Choroid plexus epithelial cell (primary cell): ENCODE measurements at regions not wholly inside any gene's neighbourhood (a gene's known extent, or its start where the extent isn't known, plus 50 kb on each side); places are given as distances from the start of the nearest gene placed in this dataset.

Experiments
- DNase-seq: peaks from one replicate; pipeline ENCODE4 v3.0.0-alpha.2; 2010; ENCODE audit warnings: low read depth
- H3K4me3 ChIP-seq: 2 replicates; pipeline ENCODE4 v1.5.1; 2011; ENCODE audit warnings: low read depth, mild to moderate bottlenecking, control low read depth, low read length, moderate library complexity
- CTCF ChIP-seq: conservative IDR thresholded peaks from 2 replicates; pipeline ENCODE4 v1.5.1; 2011; ENCODE audit warnings: low read depth, mild to moderate bottlenecking, control low read depth, inconsistent platforms, low read length, moderate library complexity

DNA sequence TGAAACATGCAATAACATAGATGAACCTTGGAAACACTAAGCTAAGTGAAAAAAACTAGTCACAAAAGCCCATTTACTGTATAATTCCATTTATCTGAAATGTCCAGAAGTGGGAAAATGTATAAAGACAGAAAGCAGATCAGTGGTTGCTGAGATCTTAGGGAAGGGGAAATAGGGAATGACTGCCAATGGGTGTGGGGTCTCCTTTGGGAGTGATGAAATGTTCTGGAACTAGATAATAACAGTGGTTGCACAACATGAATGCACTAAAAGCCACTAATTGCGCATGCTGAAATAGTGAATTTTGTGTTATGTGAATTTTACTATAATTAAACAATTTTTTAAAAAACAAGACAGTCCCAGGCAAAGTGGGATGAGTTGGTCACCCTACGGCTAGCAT is 472.8 kb downstream of the CCDC171 start:
- no peak for DNase-seq
- no peak for TF ChIP-seq CTCF
- H3K4me3 ChIP-seq = no peak overlapping the region

GRCh38 chr9:16026886-16027285 is 474.0 kb downstream of the CCDC171 start:
- TF ChIP-seq CTCF = no peak
- no peak overlapping the region for H3K4me3 ChIP-seq
- DNase-seq = no peak

GRCh38 chr9:16028548-16028947 is 475.7 kb downstream of the CCDC171 start:
- DNase-seq = peak; percentile 55
- H3K4me3 ChIP-seq = no peak overlapping the region
- TF ChIP-seq CTCF = peak; percentile 25

DNA sequence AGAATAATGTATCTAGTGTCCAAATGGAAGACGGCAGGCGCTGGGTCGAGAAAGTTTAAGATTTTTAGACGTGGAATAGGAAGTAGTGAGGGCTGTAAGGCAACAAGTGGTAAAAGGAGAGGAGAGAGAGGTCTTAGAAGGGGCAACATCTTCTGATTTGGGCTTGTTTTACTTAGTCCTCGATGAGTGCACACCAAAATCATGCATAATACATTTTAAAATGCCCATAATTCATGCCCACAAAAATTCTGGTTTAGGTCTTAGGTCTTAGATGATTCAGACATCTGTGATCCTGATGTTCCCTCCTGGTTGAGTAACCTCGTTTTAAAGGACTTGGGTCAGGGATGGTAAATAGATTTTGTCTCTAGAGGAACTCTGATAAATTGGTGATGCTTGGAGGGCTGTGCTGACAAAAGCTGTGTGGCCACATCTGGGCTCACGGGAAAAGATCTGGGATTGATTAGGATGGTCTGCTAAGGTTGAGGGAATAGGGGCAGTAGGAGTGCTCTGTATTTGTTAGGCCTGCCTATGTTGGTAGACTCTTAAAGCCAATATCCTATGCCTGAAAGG is 476.3 kb downstream of the CCDC171 start:
- no peak for TF ChIP-seq CTCF
- H3K4me3 ChIP-seq = no peak overlapping the region
- DNase-seq = peak; percentile 59

DNA sequence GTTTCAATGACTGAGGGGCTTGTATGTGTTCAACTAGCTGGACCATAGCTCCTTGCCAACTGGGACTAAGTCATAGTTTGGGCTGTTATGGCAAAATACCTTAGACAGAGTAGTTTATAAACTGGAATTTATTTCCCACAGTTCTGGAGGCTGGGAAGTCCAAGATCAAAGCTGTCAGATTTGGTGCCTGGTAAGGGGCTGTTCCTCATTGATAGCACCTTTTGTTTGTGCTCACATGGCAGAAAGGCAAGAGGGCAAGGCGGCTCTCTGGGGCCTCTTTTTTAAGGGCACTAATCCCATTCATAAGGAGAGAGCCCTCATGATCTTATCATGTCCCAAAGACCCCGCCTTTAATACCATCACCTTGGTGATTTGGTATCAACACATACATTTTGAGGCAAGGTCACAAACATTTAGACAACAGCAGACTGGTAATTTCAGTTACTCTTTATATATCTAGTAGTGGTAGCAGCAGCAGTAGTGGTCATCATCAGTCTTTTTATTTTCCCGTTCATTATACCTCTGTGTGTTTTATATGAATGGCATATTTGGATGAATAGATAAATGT is 477.0 kb downstream of the CCDC171 start:
- no peak for DNase-seq
- no peak for TF ChIP-seq CTCF
- H3K4me3 ChIP-seq = no peak overlapping the region

DNA sequence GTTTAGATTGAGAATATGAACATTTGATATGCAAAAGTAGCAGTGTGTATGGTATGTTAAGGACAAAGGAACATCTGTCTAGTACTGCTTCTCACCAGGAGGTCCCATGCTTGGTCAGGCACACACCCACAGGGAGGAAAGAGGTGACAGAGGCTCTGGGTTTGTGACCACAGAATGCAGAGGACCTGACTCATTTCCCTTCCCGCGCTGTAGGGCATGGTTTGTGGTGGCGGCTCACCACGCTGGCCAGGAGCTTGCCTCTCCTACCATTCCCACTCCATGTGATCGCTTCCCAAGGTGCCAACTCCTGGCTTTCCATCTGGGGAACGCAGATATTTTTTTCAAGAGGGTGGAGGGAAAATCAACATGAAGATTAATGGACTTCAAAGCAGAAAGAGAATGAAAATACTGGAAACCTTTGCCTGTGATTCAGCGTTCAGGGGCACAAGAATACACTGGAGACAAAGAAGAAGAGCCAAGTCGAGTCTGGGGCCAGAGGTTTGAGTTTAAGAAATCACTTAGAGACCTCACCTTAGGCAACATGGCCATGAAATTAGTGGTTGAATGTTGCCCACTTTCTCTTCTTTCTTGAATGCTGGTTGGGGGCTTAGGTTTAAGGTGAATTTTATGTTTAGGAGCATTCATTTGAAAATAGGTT is 477.8 kb downstream of the CCDC171 start:
- DNase-seq = peak; percentile 96
- H3K4me3 ChIP-seq = no peak overlapping the region
- no peak for TF ChIP-seq CTCF

GRCh38 chr9:16031486-16031885 is 478.6 kb downstream of the CCDC171 start:
- no peak for DNase-seq
- no peak for TF ChIP-seq CTCF
- no peak overlapping the region for H3K4me3 ChIP-seq
